Liver (tissue), 8 donors: ENCODE measurements at regions not wholly inside any gene's neighbourhood (a gene's known extent, or its start where the extent isn't known, plus 50 kb on each side); places are given as distances from the start of the nearest gene placed in this dataset.

Experiments
- DNase-seq: peaks from one replicate; pipeline ENCODE4 v3.0.0-alpha.2; 2017; ENCODE audit warnings: low spot score
- H3K27ac ChIP-seq, 2 donors: one replicate each; pipeline ENCODE4 v1.7.0; 2013; ENCODE audit warnings: inconsistent platforms in 2 of 2, low read length in 2 of 2, control low read depth in 1 of 2, low read depth in 1 of 2, mild to moderate bottlenecking in 1 of 2
- H3K27me3 ChIP-seq, 4 donors: one replicate each; pipeline versions ENCODE4 v1.6.1 to v1.7.0; 2013; ENCODE audit warnings: low read length in 3 of 4, inconsistent platforms in 1 of 4, mild to moderate bottlenecking in 1 of 4, moderate library complexity in 1 of 4; ENCODE audit not compliant: control insufficient read depth in 4 of 4, insufficient read depth in 4 of 4
- H3K36me3 ChIP-seq, 4 donors: one replicate each; pipeline versions ENCODE4 v1.6.1 to v1.7.0; 2013; ENCODE audit warnings: low read length in 3 of 4, mild to moderate bottlenecking in 3 of 4, low read depth in 1 of 4, moderate library complexity in 1 of 4; ENCODE audit not compliant: control insufficient read depth in 4 of 4, insufficient read depth in 3 of 4
- H3K4me1 ChIP-seq, 4 donors: one replicate each; pipeline versions ENCODE4 v1.6.1 to v1.7.0; 2013; ENCODE audit warnings: low read length in 3 of 4, mild to moderate bottlenecking in 3 of 4, moderate library complexity in 1 of 4; ENCODE audit not compliant: control insufficient read depth in 4 of 4, insufficient read depth in 4 of 4
- H3K4me3 ChIP-seq, 3 donors: one replicate each; pipeline versions ENCODE4 v1.6.1 to v1.7.0; 2013; ENCODE audit warnings: low read length in 3 of 3, control low read depth in 1 of 3, low read depth in 1 of 3, mild to moderate bottlenecking in 1 of 3
- H3K9ac ChIP-seq, 2 donors: one replicate each; pipeline ENCODE4 v1.7.0; 2013; ENCODE audit warnings: low read length in 2 of 2, mild to moderate bottlenecking in 2 of 2, moderate library complexity in 2 of 2, control low read depth in 1 of 2, low read depth in 1 of 2
- H3K9me3 ChIP-seq, 4 donors: one replicate each; pipeline versions ENCODE4 v1.6.1 to v1.7.0; 2013; ENCODE audit warnings: low read length in 3 of 4; ENCODE audit not compliant: control insufficient read depth in 4 of 4
- CTCF ChIP-seq: fragments of 150-350 bp; IDR thresholded peaks from 2 replicates; pipeline ENCODE4 v1.5.1; 2017; ENCODE audit warnings: improper control_type of control experiment, low read depth, low read length; ENCODE audit not compliant: missing input control
- FOXA1 ChIP-seq: IDR thresholded peaks from 2 replicates; pipeline ENCODE4 v1.6.1; 2016; ENCODE audit warnings: antibody characterized with exemption
- GABPA ChIP-seq, 2 donors: IDR thresholded peaks in 1 of 2; conservative IDR thresholded peaks in 1 of 2; 2 replicates each; pipeline ENCODE4 v1.6.1; 2016; ENCODE audit warnings: antibody characterized with exemption in 2 of 2, mild to moderate bottlenecking in 1 of 2, moderate library complexity in 1 of 2
- HNF4A ChIP-seq, 2 donors: conservative IDR thresholded peaks; 2 replicates each; pipeline ENCODE4 v1.6.1; 2016; ENCODE audit warnings: antibody characterized with exemption in 2 of 2, mild to moderate bottlenecking in 2 of 2
- HNF4G ChIP-seq: IDR thresholded peaks from 2 replicates; pipeline ENCODE4 v1.6.1; 2016; ENCODE audit warnings: antibody characterized with exemption
- JUND ChIP-seq, 2 donors: IDR thresholded peaks; 2 replicates each; pipeline ENCODE4 v1.6.1; 2016; ENCODE audit warnings: antibody characterized with exemption in 2 of 2
- MAX ChIP-seq: IDR thresholded peaks from 2 replicates; pipeline ENCODE4 v1.6.1; 2016; ENCODE audit warnings: antibody characterized with exemption
- NR2F2 ChIP-seq: IDR thresholded peaks from 2 replicates; pipeline ENCODE4 v1.6.1; 2016; ENCODE audit warnings: antibody characterized with exemption
- SP1 ChIP-seq: IDR thresholded peaks from 2 replicates; pipeline ENCODE4 v1.6.1; 2018; ENCODE audit warnings: antibody characterized with exemption, mild to moderate bottlenecking
- TAF1 ChIP-seq: conservative IDR thresholded peaks from 2 replicates; pipeline ENCODE4 v1.6.1; 2016; ENCODE audit warnings: antibody characterized with exemption, mild to moderate bottlenecking
- YY1 ChIP-seq: IDR thresholded peaks from 2 replicates; pipeline ENCODE4 v1.6.1; 2016; ENCODE audit warnings: antibody characterized with exemption, mild to moderate bottlenecking
- ZBTB33 ChIP-seq: IDR thresholded peaks from 2 replicates; pipeline ENCODE4 v1.6.1; 2016; ENCODE audit warnings: antibody characterized with exemption
- WGBS: extraction: QIAGEN DNeasy Blood & Tissue Kit; methylation state at CpG from one replicate; pipeline ENCODE4 v1.1.7; 2013; 5-methylcytosine and 5-hydroxymethylcytosine counted together
- TF ChIP-seq, protein P1 (sequence below): IDR thresholded peaks from 2 replicates; pipeline ENCODE4 v1.6.1; 2016; ENCODE audit warnings: antibody characterized with exemption
- TF ChIP-seq, protein P2 (sequence below): IDR thresholded peaks from 2 replicates; pipeline ENCODE4 v1.6.1; 2016; ENCODE audit warnings: antibody characterized with exemption, mild to moderate bottlenecking
- donor health status: healthy.
- donor health status: healthy.
- donor health status: healthy.
- donor health status: healthy.
- donor health status: healthy.

GRCh38 chr6:132909742-132910141 lies 95.4 kb downstream of the RPS12 start (continued):
- TF ChIP-seq ZBTB33 (no peak), HNF4A (conservative IDR thresholded peaks at IDR 0.05) (no peak), JUND (IDR thresholded peaks at IDR 0.05) (no peak), FOXA1 (no peak)

- no peaks in the 10 kb centered on the region for H3K4me1 ChIP-seq
- 38% methylated on average over 2 of the region's 2 CpGs for WGBS
- H3K27ac ChIP-seq = no peak overlapping the region
- H3K9ac ChIP-seq = no peak overlapping the region
- DNase-seq = no peak
- TF ChIP-seq, protein P1, sequence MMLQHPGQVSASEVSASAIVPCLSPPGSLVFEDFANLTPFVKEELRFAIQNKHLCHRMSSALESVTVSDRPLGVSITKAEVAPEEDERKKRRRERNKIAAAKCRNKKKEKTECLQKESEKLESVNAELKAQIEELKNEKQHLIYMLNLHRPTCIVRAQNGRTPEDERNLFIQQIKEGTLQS = no peak
- no peak for TF ChIP-seq TAF1
- no peak for TF ChIP-seq YY1
- TF ChIP-seq MAX = no peak
- TF ChIP-seq NR2F2 = no peak
- TF ChIP-seq CTCF = no peak
- no peak for TF ChIP-seq HNF4G
- no peaks in the 10 kb centered on the region for H3K9me3 ChIP-seq
- peaks cover 0 to 4% (median 0%) of the 10 kb centered on the region in 4 donors for H3K27me3 ChIP-seq
- H3K36me3 ChIP-seq = no peaks in the 10 kb centered on the region
- H3K4me3 ChIP-seq = no peak overlapping the region
These were observed 96.4 kb downstream of the RPS12 start for GRCh38 chr6:132910759-132911158.

DNA sequence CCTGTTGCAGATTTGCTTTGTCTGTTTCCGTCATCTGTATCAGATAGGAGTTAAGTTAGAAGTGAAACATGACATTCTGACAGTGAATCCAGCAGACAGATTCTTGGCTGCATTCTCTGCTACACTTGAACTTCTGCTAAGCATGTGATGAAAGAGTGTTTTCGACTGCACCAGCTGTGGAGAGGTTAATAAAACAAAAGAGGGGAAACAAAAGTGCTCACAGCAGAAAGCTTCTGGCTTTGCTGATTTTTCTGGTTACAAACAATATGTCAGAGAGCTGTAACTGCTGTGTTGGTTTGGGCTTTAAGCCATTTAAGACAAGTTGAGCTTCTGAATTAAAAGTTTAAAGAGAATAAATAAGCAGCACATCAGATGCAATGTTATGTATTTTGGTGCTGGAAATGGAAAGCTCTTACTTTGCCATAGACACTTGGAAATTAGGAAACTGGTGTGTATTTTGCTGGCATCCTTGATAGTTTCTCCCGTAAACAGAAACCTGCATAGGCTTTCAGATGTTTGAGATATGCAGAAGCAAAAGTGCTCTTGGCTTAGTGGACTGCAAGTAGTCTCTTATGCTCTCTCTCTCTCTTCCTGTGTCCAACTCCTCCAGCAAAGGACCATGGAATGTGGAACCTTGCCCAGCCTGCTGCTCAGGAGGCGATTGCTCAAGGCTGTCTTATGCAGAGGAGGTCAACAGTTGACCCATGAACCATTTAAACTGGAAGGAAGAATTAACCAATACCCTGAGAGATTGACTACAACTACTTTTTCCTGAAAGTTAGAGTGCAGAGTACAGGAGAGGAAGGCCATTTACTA lies 104.9 kb downstream of the RPS12 start:
- no peak for DNase-seq

GRCh38 chr6:132927713-132928112 lies 113.3 kb downstream of the RPS12 start:
- Histone ChIP-seq H3K9me3 (no peaks in the 10 kb centered on the region), H3K36me3 (no peaks in the 10 kb centered on the region), H3K9ac (no peak overlapping the region), H3K27me3 (peaks cover 0 to 7% (median 0%) of the 10 kb centered on the region in 4 donors), H3K4me1 (peaks cover 0 to 4% (median 0%) of the 10 kb centered on the region in 4 donors), H3K4me3 (no peak overlapping the region), H3K27ac (no peak overlapping the region)
- 84% methylated on average over 4 of the region's 4 CpGs for WGBS
- DNase-seq = no peak
- TF ChIP-seq HNF4A (conservative IDR thresholded peaks at IDR 0.05) (no peak), NR2F2 (no peak), GABPA (IDR thresholded peaks at IDR 0.05 in 1 of 2, conservative IDR thresholded peaks at IDR 0.05 in 1 of 2) (no peak), HNF4G (no peak), JUND (IDR thresholded peaks at IDR 0.05) (no peak), ZBTB33 (no peak), SP1 (no peak)
- TF ChIP-seq, protein P2, sequence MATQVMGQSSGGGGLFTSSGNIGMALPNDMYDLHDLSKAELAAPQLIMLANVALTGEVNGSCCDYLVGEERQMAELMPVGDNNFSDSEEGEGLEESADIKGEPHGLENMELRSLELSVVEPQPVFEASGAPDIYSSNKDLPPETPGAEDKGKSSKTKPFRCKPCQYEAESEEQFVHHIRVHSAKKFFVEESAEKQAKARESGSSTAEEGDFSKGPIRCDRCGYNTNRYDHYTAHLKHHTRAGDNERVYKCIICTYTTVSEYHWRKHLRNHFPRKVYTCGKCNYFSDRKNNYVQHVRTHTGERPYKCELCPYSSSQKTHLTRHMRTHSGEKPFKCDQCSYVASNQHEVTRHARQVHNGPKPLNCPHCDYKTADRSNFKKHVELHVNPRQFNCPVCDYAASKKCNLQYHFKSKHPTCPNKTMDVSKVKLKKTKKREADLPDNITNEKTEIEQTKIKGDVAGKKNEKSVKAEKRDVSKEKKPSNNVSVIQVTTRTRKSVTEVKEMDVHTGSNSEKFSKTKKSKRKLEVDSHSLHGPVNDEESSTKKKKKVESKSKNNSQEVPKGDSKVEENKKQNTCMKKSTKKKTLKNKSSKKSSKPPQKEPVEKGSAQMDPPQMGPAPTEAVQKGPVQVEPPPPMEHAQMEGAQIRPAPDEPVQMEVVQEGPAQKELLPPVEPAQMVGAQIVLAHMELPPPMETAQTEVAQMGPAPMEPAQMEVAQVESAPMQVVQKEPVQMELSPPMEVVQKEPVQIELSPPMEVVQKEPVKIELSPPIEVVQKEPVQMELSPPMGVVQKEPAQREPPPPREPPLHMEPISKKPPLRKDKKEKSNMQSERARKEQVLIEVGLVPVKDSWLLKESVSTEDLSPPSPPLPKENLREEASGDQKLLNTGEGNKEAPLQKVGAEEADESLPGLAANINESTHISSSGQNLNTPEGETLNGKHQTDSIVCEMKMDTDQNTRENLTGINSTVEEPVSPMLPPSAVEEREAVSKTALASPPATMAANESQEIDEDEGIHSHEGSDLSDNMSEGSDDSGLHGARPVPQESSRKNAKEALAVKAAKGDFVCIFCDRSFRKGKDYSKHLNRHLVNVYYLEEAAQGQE = no peak

More for the DNA sequence above, 104.9 kb downstream of the RPS12 start:
- H3K9ac ChIP-seq = no peak overlapping the region
- H3K9me3 ChIP-seq = no peaks in the 10 kb centered on the region
- peaks cover 0 to 4% (median 0%) of the 10 kb centered on the region in 4 donors for H3K27me3 ChIP-seq
- no peak overlapping the region for H3K27ac ChIP-seq
- H3K36me3 ChIP-seq = no peaks in the 10 kb centered on the region
- no peaks in the 10 kb centered on the region for H3K4me1 ChIP-seq
- TF ChIP-seq NR2F2 = peak; percentile 55
- no peak for TF ChIP-seq JUND (IDR thresholded peaks at IDR 0.05)
- 31% methylated on average over 4 of the region's 4 CpGs for WGBS
- H3K4me3 ChIP-seq = no peak overlapping the region
